AG04449 (cell line): ENCODE measurements at regions not wholly inside any gene's neighbourhood (a gene's known extent, or its start where the extent isn't known, plus 50 kb on each side); places are given as distances from the start of the nearest gene placed in this dataset.

ENCODE experiments used
- CTCF ChIA-PET: fragments of 350-600 bp; formaldehyde crosslinking; extraction: SDS; loops from one replicate; lab custom pipeline; 2021; ENCODE audit warnings: antibody characterized with exemption; lab: Yijun Ruan, JAX
- POLR2A ChIA-PET: fragments of 400-600, 350-600 bp; formaldehyde crosslinking; extraction: SDS; loops from one replicate; lab custom pipeline; 2020; ENCODE audit warnings: antibody characterized with exemption, inconsistent platforms; lab: Yijun Ruan, JAX
- DNase-seq: peaks from one replicate; pipeline ENCODE4 v3.0.0-alpha.2; 2010; ENCODE audit warnings: low read depth, low spot score
- H3K4me3 ChIP-seq: 2 replicates; pipeline ENCODE4 v1.5.1; 2011; ENCODE audit warnings: low read depth, mild to moderate bottlenecking, control low read depth, low read length
- TF ChIP-seq, protein P1 (sequence below): IDR thresholded peaks from one replicate; pipeline ENCODE4 v1.5.1; 2011; ENCODE audit warnings: mild to moderate bottlenecking, moderate library complexity, low read length, control low read depth, inconsistent platforms; ENCODE audit not compliant: insufficient read depth; ENCODE audit errors: missing control alignments

DNA sequence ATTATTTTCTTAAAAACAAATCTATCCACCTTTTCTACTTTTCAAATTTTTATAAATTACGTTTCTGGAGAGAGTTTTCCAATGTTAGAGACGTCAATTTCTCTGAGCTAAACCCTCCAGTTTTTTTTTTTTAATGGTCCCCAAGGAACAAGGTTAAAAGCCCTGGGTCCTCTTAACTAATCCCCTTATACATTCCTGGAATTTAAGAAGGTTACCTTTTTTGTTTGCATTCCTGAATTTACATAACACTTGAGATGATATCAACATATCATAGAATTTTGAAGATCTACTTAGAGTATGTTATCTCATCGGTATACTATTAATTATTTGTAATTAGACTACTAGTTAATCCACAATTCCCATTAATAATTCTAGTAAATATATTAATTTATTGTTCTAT lies 662.2 kb upstream of the LRFN5 start:
- no peak overlapping the region for H3K4me3 ChIP-seq
- DNase-seq, result no peak
- POLR2A ChIA-PET, result no interaction called here
- TF ChIP-seq, protein P1, sequence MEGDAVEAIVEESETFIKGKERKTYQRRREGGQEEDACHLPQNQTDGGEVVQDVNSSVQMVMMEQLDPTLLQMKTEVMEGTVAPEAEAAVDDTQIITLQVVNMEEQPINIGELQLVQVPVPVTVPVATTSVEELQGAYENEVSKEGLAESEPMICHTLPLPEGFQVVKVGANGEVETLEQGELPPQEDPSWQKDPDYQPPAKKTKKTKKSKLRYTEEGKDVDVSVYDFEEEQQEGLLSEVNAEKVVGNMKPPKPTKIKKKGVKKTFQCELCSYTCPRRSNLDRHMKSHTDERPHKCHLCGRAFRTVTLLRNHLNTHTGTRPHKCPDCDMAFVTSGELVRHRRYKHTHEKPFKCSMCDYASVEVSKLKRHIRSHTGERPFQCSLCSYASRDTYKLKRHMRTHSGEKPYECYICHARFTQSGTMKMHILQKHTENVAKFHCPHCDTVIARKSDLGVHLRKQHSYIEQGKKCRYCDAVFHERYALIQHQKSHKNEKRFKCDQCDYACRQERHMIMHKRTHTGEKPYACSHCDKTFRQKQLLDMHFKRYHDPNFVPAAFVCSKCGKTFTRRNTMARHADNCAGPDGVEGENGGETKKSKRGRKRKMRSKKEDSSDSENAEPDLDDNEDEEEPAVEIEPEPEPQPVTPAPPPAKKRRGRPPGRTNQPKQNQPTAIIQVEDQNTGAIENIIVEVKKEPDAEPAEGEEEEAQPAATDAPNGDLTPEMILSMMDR, result no peak
- CTCF ChIA-PET, result no interaction called here

- no peak for DNase-seq
- CTCF ChIA-PET, result no interaction called here
- POLR2A ChIA-PET, result no interaction called here
- H3K4me3 ChIP-seq, result no peak overlapping the region
- TF ChIP-seq, protein P1, result no peak
Observed at GRCh38 chr14:40936861-40937260, 669.8 kb upstream of the LRFN5 start.

GRCh38 chr14:40920380-40920779 lies 686.3 kb upstream of the LRFN5 start:
- no peak for DNase-seq
- ChIA-PET CTCF (no interaction called here), POLR2A (no interaction called here)
- no peak overlapping the region for H3K4me3 ChIP-seq
- TF ChIP-seq, protein P1, result no peak

GRCh38 chr14:40911141-40911540 lies 695.5 kb upstream of the LRFN5 start:
- CTCF ChIA-PET, result no interaction called here
- POLR2A ChIA-PET, result no interaction called here
- no peak for DNase-seq
- TF ChIP-seq, protein P1, result no peak
- H3K4me3 ChIP-seq, result no peak overlapping the region

DNA sequence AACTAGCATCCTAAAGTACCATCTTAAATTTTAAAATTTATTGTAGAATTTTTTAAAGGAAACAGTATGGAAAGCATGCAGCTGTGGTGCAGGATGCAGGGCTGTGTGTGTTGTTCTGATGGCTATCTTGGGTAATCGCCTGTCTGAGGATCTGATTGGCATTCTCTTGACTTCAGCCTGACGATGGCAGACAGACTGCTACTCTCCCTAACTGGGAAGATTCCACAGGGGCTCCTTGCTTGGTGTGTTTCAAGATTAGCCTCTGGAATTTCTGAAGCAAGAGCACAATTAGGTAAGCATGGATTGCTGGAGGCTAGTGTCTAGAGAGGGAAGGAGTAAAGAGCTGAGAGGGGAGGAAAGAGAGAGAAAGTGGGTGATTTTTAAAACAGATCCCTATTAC lies 696.8 kb upstream of the LRFN5 start:
- no peak for DNase-seq
- ChIA-PET CTCF (no interaction called here), POLR2A (no interaction called here)
- TF ChIP-seq, protein P1, result no peak
- H3K4me3 ChIP-seq, result no peak overlapping the region

- TF ChIP-seq, protein P1, result no peak
- CTCF ChIA-PET, result no interaction called here
- no peak for DNase-seq
- POLR2A ChIA-PET, result no interaction called here
- H3K4me3 ChIP-seq, result no peak overlapping the region
Observed at GRCh38 chr14:40903709-40904108, 703.0 kb upstream of the LRFN5 start.

DNA sequence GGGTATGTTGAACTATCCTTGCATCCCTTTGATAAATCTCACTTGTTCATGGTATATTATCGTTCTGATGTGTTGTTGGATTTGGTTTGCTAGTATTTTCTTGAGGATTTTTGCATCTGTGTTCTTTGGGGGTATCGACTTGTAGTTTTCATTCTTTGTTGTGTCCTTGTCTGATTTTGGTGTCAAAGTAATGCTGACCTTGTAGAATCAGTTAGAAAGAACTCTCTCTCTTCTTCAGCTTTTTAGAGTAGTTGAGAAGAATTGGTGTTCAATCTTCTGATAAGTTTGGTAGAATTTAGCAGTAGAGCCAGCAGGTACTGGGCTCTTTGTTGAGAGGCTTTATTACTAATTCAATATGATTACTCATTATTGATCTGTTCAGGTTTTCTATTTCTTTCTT lies 707.2 kb upstream of the LRFN5 start:
- TF ChIP-seq, protein P1, result no peak
- DNase-seq, result no peak
- H3K4me3 ChIP-seq, result no peak overlapping the region
- ChIA-PET POLR2A (no interaction called here), CTCF (no interaction called here)
